Mesendoderm (in vitro differentiated cells): ENCODE measurements at regions not wholly inside any gene's neighbourhood (a gene's known extent, or its start where the extent isn't known, plus 50 kb on each side); places are given as distances from the start of the nearest gene placed in this dataset.

Source experiments
- DNase-seq: peaks from one replicate; pipeline ENCODE4 v3.0.0; 2013
- H2AK5ac ChIP-seq: 2 replicates; pipeline ENCODE4 v1.6.1; 2013; ENCODE audit warnings: low read length, inconsistent platforms
- H2BK120ac ChIP-seq: 2 replicates; pipeline ENCODE4 v1.6.1; 2013; ENCODE audit warnings: low read depth, mild to moderate bottlenecking, low read length, moderate library complexity, mixed read lengths
- H2BK15ac ChIP-seq: replicated peaks from 2 replicates; pipeline ENCODE4 v1.6.1; 2013; ENCODE audit warnings: low read depth, mild to moderate bottlenecking, moderate library complexity
- H2BK5ac ChIP-seq: 2 replicates; pipeline ENCODE4 v1.6.1; 2013; ENCODE audit warnings: low read length, inconsistent platforms
- H3K18ac ChIP-seq: 2 replicates; pipeline ENCODE4 v1.6.1; 2013; ENCODE audit warnings: mild to moderate bottlenecking, low read length, mixed read lengths
- H3K23ac ChIP-seq: one replicate; pipeline ENCODE4 v1.6.1; 2013; ENCODE audit warnings: low read length
- H3K27ac ChIP-seq: 2 replicates; pipeline ENCODE4 v1.5.1; 2013; ENCODE audit warnings: low read depth, mild to moderate bottlenecking, inconsistent platforms, low read length, moderate library complexity
- H3K27me3 ChIP-seq: 2 replicates; pipeline ENCODE4 v1.6.1; 2013; ENCODE audit warnings: low read length, control low read depth, mild to moderate bottlenecking, inconsistent platforms; ENCODE audit not compliant: insufficient read depth, poor library complexity
- H3K36me3 ChIP-seq: 2 replicates; pipeline ENCODE4 v1.6.1; 2013; ENCODE audit warnings: low read length, inconsistent platforms; ENCODE audit not compliant: control insufficient read depth, insufficient read depth
- H3K4ac ChIP-seq: one replicate; pipeline ENCODE4 v1.6.1; 2013; ENCODE audit warnings: low read depth, mild to moderate bottlenecking, low read length, moderate library complexity
- H3K4me1 ChIP-seq: 2 replicates; pipeline ENCODE4 v1.6.1; 2013; ENCODE audit warnings: low read depth, low read length, inconsistent platforms; ENCODE audit not compliant: control insufficient read depth
- H3K4me2 ChIP-seq: 2 replicates; pipeline ENCODE4 v1.6.1; 2013; ENCODE audit warnings: low read length
- H3K4me3 ChIP-seq: 2 replicates; pipeline ENCODE4 v1.5.1; 2013; ENCODE audit warnings: mild to moderate bottlenecking, low read length
- H3K56ac ChIP-seq: one replicate; pipeline ENCODE4 v1.6.1; 2013; ENCODE audit warnings: low read length
- H3K79me1 ChIP-seq: 2 replicates; pipeline ENCODE4 v1.6.1; 2013; ENCODE audit warnings: low read length, inconsistent platforms
- H3K79me2 ChIP-seq: 2 replicates; pipeline ENCODE4 v1.6.1; 2013; ENCODE audit warnings: mild to moderate bottlenecking, low read length; ENCODE audit not compliant: control insufficient read depth, insufficient read depth
- H3K9ac ChIP-seq: 2 replicates; pipeline ENCODE4 v1.6.1; 2013; ENCODE audit warnings: low read length, inconsistent platforms
- H4K5ac ChIP-seq: one replicate; pipeline ENCODE4 v1.6.1; 2013; ENCODE audit warnings: low read length
- H4K8ac ChIP-seq: one replicate; pipeline ENCODE4 v1.6.1; 2013; ENCODE audit warnings: low read depth, mild to moderate bottlenecking, control low read depth, low read length, moderate library complexity
- WGBS: extraction: QIAGEN DNeasy Blood & Tissue Kit; methylation state at CpG from one replicate; pipeline ENCODE4 v1.1.7; 2013; ENCODE audit warnings: low lambda C conversion rate, missing lambda C conversion rate; ENCODE audit not compliant: insufficient coverage; ENCODE audit errors: extremely low coverage; 5-methylcytosine and 5-hydroxymethylcytosine counted together

GRCh38 chr15:61474796-61475195 is 245.7 kb upstream of the RORA start:
- Histone ChIP-seq H2BK5ac (no peak overlapping the region), H3K36me3 (no peaks in the 10 kb centered on the region), H3K27ac (no peak overlapping the region), H3K4me2 (no peak overlapping the region), H3K4me3 (no peak overlapping the region), H3K18ac (no peak overlapping the region), H3K4ac (no peak overlapping the region), H3K56ac (no peak overlapping the region), H4K5ac (no peak overlapping the region), H2AK5ac (no peak overlapping the region), H3K79me1 (no peaks in the 10 kb centered on the region), H3K4me1 (no peaks in the 10 kb centered on the region), H2BK120ac (no peak overlapping the region), H3K27me3 (no peaks in the 10 kb centered on the region), H2BK15ac (no peak overlapping the region), H3K9ac (no peak overlapping the region), H3K23ac (no peak overlapping the region), H3K79me2 (no peaks in the 10 kb centered on the region), H4K8ac (no peak overlapping the region)
- DNase-seq: no peak
- WGBS: no CpG with 5 or more reads among the region's 1 CpG

- Histone ChIP-seq H2BK15ac (no peak overlapping the region), H3K4ac (no peak overlapping the region), H2AK5ac (no peak overlapping the region), H3K56ac (no peak overlapping the region), H3K27ac (no peak overlapping the region), H3K4me3 (no peak overlapping the region), H3K4me2 (no peak overlapping the region), H4K5ac (no peak overlapping the region), H2BK120ac (no peak overlapping the region), H3K18ac (no peak overlapping the region), H3K4me1 (no peaks in the 10 kb centered on the region), H3K79me2 (no peaks in the 10 kb centered on the region), H3K23ac (no peak overlapping the region), H3K36me3 (no peaks in the 10 kb centered on the region), H4K8ac (no peak overlapping the region), H2BK5ac (no peak overlapping the region), H3K9ac (no peak overlapping the region), H3K27me3 (no peaks in the 10 kb centered on the region), H3K79me1 (no peaks in the 10 kb centered on the region)
- no peak for DNase-seq
- WGBS: no CpG with 5 or more reads among the region's 2 CpGs
Observed at GRCh38 chr15:61467823-61468222, 238.7 kb upstream of the RORA start.

- H2BK15ac ChIP-seq: no peak overlapping the region
- H3K36me3 ChIP-seq: no peaks in the 10 kb centered on the region
- no peak overlapping the region for H3K23ac ChIP-seq
- H3K4me1 ChIP-seq: no peaks in the 10 kb centered on the region
- no peak overlapping the region for H4K5ac ChIP-seq
- H3K18ac ChIP-seq: no peak overlapping the region
- no peaks in the 10 kb centered on the region for H3K79me2 ChIP-seq
- no peak overlapping the region for H3K9ac ChIP-seq
- H2AK5ac ChIP-seq: no peak overlapping the region
- no peak overlapping the region for H2BK5ac ChIP-seq
- H3K4me2 ChIP-seq: no peak overlapping the region
- no peak for DNase-seq
- no peak overlapping the region for H3K4me3 ChIP-seq
- WGBS: no CpG with 5 or more reads among the region's 9 CpGs
- no peak overlapping the region for H3K27ac ChIP-seq
- H3K4ac ChIP-seq: no peak overlapping the region
- H4K8ac ChIP-seq: no peak overlapping the region
- H3K56ac ChIP-seq: no peak overlapping the region
- H3K27me3 ChIP-seq: no peaks in the 10 kb centered on the region
- no peaks in the 10 kb centered on the region for H3K79me1 ChIP-seq
- no peak overlapping the region for H2BK120ac ChIP-seq
Observed at GRCh38 chr15:61459785-61460707, 230.9 kb upstream of the RORA start.

GRCh38 chr15:61457050-61457733 is 228.1 kb upstream of the RORA start:
- no peaks in the 10 kb centered on the region for H3K27me3 ChIP-seq
- H4K8ac ChIP-seq: no peak overlapping the region
- no peak overlapping the region for H3K4me3 ChIP-seq
- H3K18ac ChIP-seq: no peak overlapping the region
- no peaks in the 10 kb centered on the region for H3K79me1 ChIP-seq
- H2BK5ac ChIP-seq: no peak overlapping the region
- no peak overlapping the region for H2AK5ac ChIP-seq
- no peak overlapping the region for H2BK120ac ChIP-seq
- H2BK15ac ChIP-seq: no peak overlapping the region
- no peak overlapping the region for H3K23ac ChIP-seq
- no peak overlapping the region for H3K9ac ChIP-seq
- no peak overlapping the region for H3K4me2 ChIP-seq
- no peaks in the 10 kb centered on the region for H3K36me3 ChIP-seq
- no peaks in the 10 kb centered on the region for H3K79me2 ChIP-seq
- WGBS: no CpG with 5 or more reads among the region's 4 CpGs
- H3K56ac ChIP-seq: no peak overlapping the region
- H3K27ac ChIP-seq: no peak overlapping the region
- H4K5ac ChIP-seq: no peak overlapping the region
- H3K4me1 ChIP-seq: no peaks in the 10 kb centered on the region
- no peak overlapping the region for H3K4ac ChIP-seq
- no peak for DNase-seq

- H4K5ac ChIP-seq: no peak overlapping the region
- H2BK5ac ChIP-seq: no peak overlapping the region
- no peak overlapping the region for H4K8ac ChIP-seq
- no peak overlapping the region for H3K4ac ChIP-seq
- no peak overlapping the region for H3K4me3 ChIP-seq
- no peak overlapping the region for H3K56ac ChIP-seq
- H3K27me3 ChIP-seq: no peaks in the 10 kb centered on the region
- H2AK5ac ChIP-seq: no peak overlapping the region
- no peak overlapping the region for H3K9ac ChIP-seq
- no peak overlapping the region for H3K18ac ChIP-seq
- H3K36me3 ChIP-seq: no peaks in the 10 kb centered on the region
- H3K79me2 ChIP-seq: no peaks in the 10 kb centered on the region
- no peak overlapping the region for H3K4me2 ChIP-seq
- H3K27ac ChIP-seq: no peak overlapping the region
- H2BK120ac ChIP-seq: no peak overlapping the region
- H3K79me1 ChIP-seq: no peaks in the 10 kb centered on the region
- H3K4me1 ChIP-seq: no peaks in the 10 kb centered on the region
- H2BK15ac ChIP-seq: no peak overlapping the region
- peak; percentile 69 for DNase-seq
- H3K23ac ChIP-seq: no peak overlapping the region
Observed at GRCh38 chr15:61449186-61449702, 220.1 kb upstream of the RORA start.
